Cardiac fibroblast (primary cell): ENCODE measurements at regions not wholly inside any gene's neighbourhood (a gene's known extent, or its start where the extent isn't known, plus 50 kb on each side); places are given as distances from the start of the nearest gene placed in this dataset.

ENCODE experiments used
- DNase-seq, 2 donors: peaks; one replicate each; pipeline versions ENCODE4 v3.0.0 to v3.0.0-alpha.2; 2010; ENCODE audit warnings: low read depth in 2 of 2
- H3K4me3 ChIP-seq, 2 donors: replicated peaks in 1 of 2; 1 replicate in 1 of 2; 2 replicates in 1 of 2; pipeline ENCODE4 v1.5.1; 2011; ENCODE audit warnings: low read depth in 2 of 2, low read length in 2 of 2, mild to moderate bottlenecking in 2 of 2, moderate library complexity in 1 of 2
- TF ChIP-seq, protein P1 (sequence below): IDR thresholded peaks from one replicate; pipeline ENCODE4 v1.5.1; 2011; ENCODE audit warnings: low read depth, mild to moderate bottlenecking, low read length, inconsistent platforms

DNA sequence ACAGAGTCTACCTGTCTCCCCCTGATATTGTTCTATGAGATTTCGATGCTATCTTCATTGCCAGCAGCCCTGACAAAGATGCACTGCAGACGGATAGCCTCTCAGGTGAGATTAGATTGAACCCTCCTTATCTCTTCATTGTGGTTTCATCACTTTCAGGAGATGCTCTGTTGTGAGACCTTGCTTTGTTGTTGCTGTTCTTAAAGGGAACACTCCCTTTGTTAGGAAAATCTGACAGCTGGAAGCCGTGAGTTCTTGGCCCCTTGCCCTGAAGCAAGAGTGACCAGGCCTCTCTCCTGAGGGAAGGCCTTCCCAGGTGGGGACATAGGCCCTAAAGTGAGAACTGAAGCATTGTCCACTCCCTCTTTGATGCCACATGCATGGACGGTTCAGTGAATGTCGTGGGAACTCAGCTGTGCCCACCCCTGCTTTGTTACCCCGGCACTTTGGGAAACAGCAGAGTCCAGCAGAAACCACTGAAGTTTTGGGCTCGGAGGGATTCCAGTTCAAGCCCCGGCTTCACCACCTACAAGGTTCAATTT lies 976.1 kb downstream of the TBC1D22A start:
- DNase-seq = no peak
- no peak overlapping the region for H3K4me3 ChIP-seq
- TF ChIP-seq, protein P1, sequence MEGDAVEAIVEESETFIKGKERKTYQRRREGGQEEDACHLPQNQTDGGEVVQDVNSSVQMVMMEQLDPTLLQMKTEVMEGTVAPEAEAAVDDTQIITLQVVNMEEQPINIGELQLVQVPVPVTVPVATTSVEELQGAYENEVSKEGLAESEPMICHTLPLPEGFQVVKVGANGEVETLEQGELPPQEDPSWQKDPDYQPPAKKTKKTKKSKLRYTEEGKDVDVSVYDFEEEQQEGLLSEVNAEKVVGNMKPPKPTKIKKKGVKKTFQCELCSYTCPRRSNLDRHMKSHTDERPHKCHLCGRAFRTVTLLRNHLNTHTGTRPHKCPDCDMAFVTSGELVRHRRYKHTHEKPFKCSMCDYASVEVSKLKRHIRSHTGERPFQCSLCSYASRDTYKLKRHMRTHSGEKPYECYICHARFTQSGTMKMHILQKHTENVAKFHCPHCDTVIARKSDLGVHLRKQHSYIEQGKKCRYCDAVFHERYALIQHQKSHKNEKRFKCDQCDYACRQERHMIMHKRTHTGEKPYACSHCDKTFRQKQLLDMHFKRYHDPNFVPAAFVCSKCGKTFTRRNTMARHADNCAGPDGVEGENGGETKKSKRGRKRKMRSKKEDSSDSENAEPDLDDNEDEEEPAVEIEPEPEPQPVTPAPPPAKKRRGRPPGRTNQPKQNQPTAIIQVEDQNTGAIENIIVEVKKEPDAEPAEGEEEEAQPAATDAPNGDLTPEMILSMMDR = no peak

DNA sequence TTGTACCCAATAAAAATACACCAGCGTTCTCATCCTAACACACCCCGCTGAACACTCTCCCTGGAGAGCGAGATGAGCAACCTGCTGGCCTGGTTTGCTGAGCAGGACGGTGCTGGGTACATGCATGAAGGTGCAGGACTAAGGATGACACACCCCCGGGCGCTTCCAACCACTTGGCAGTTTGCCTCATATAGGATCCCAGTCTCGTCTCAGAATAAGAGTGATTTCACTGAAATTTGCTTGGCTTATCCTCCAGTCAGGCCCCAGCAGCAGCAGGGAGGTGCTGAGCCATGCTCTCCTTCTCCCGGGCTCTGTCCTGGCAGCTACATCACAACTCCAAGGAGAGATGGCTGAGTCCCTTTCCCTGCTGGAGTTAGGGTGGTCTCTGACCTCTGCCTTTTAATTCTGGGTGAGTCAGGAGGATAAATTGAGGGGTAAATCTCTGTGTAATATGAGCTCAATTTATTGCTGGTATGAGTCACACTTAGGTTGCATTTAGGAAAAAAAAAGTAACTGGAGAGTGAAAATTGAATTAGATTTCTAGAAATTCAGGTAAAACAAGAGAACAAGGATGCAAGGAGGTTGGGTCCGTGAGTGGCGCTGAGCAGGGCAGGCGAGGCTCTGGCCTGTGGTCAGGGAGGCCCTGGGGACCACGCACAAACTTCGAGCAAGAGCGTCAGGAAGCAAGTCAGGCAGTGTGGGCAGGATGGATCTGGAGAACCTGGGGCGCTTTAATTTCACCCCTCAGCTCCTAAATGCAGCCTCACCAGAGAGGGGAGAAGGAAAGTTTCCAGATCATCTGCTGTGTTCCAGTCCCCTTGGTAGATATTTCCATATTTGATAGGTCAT lies 974.0 kb downstream of the TBC1D22A start:
- DNase-seq = no peak
- TF ChIP-seq, protein P1 = no peak
- no peak overlapping the region for H3K4me3 ChIP-seq

DNA sequence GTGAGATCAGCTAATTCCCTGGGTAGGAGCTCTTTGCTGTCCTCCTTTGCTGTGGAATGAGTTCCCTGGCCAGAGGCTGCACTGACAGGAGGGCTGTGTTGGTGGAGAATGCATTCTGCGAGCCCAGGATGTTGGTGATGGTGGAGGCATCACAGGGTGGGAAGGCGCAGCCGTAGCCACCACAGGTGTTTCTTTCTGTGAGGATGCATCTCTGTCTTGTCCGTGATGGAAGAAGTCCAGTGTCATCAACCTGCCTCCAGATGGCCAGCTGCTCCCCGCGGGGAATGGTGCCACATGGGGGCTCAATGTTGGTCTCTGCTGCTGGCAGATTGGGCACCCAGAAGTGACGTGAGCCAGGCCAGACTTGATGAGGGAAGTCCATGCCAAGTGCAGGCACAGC lies 972.1 kb downstream of the TBC1D22A start:
- no peak for DNase-seq
- TF ChIP-seq, protein P1 = no peak
- H3K4me3 ChIP-seq = no peak overlapping the region

DNA sequence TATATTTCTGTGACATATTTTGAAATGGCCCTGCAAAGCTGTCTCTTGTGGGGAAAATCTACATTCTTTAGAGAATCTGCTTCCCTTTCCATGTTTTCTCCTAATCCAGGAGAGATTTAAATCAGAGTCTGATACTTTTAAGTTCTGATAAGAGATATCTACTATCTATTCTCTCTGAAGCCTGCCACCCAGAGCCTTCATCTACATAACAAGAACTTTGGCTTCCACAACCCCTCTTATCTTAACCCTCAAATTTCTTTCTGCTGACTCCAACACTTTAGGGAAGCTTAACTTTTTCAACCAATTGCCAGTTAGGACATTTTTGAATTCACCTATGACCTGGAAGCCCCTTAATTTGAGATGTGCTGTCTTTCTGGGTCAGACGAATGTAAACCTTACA lies 965.2 kb downstream of the TBC1D22A start:
- TF ChIP-seq, protein P1 = no peak
- DNase-seq = no peak

DNA sequence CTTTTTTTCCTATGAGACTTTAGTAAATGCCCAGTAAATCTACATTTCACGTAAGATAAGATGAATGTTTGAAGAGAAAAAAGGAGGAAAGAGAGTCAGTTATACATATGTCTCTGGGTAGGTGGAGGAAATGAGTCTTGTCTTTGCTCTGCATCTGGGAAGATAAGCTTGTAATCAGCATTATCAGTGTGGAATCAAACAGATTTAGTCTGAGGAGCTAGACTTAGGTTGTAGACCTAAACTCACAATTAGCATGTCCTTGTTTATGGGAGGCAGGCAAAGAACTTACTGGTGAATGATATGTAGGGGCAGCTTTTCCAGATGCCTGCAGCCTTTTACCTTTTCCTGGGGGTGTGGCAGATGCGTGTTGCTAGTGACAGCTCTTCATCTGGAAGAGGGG lies 962.3 kb downstream of the TBC1D22A start:
- H3K4me3 ChIP-seq = no peak overlapping the region
- DNase-seq = no peak
- TF ChIP-seq, protein P1 = no peak

More for the DNA sequence above, 965.2 kb downstream of the TBC1D22A start:
- no peak overlapping the region for H3K4me3 ChIP-seq

DNA sequence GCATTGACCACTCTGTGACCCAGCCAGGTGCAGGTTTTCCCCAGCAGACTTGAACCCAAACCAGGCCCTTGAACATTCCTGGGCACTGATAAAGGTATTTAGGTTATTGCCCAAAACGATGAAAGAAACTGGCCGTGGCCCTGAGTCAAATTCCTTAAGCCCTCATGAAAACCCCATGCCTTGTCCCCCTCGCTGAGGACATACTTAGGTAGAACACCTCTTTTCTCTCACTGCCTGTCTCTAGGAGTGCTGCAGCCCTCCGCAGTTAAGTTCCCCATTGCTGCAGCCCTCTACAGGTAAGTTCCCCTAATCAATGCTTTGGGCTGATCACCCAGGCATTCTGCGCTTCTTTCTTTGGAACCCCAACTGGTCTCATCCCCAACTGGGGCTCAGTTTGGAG lies 961.6 kb downstream of the TBC1D22A start:
- TF ChIP-seq, protein P1 = no peak
- no peak for DNase-seq
- H3K4me3 ChIP-seq = no peak overlapping the region
